Brain microvascular endothelial cell (primary cell): ENCODE measurements at regions not wholly inside any gene's neighbourhood (a gene's known extent, or its start where the extent isn't known, plus 50 kb on each side); places are given as distances from the start of the nearest gene placed in this dataset.

Source experiments
- DNase-seq: peaks from one replicate; pipeline ENCODE4 v3.0.0-alpha.2; 2020
- H3K27ac ChIP-seq: fragments of 250-450 bp; sonication (Bioruptor Pico); 2 replicates; pipeline ENCODE4 v1.5.1; 2020; ENCODE audit warnings: mild to moderate bottlenecking, moderate library complexity
- H3K27me3 ChIP-seq: fragments of 250-450 bp; sonication (Bioruptor Pico); replicated peaks from 2 replicates; pipeline ENCODE4 v1.5.1; 2020; ENCODE audit warnings: mild to moderate bottlenecking
- H3K36me3 ChIP-seq: fragments of 250-450 bp; sonication (Bioruptor Pico); replicated peaks from 2 replicates; pipeline ENCODE4 v1.5.1; 2020; ENCODE audit warnings: mild to moderate bottlenecking
- H3K4me3 ChIP-seq: 2 replicates; pipeline ENCODE4 v1.5.1; 2011; ENCODE audit warnings: low read depth, mild to moderate bottlenecking, control low read depth, low read length, moderate library complexity
- in situ Hi-C: cut with HindIII; loops from 2 replicates; pipeline ENCODE4 v1.10.0; 2017; ENCODE audit warnings: low sequenced_read_pairs, low pct_ligation_motif_present
- TF ChIP-seq, protein P1 (sequence below): IDR thresholded peaks from 2 replicates; pipeline ENCODE4 v1.5.1; 2011; ENCODE audit warnings: low read depth, mild to moderate bottlenecking, moderate library complexity, low read length, control low read depth, inconsistent platforms; ENCODE audit errors: missing control alignments

DNA sequence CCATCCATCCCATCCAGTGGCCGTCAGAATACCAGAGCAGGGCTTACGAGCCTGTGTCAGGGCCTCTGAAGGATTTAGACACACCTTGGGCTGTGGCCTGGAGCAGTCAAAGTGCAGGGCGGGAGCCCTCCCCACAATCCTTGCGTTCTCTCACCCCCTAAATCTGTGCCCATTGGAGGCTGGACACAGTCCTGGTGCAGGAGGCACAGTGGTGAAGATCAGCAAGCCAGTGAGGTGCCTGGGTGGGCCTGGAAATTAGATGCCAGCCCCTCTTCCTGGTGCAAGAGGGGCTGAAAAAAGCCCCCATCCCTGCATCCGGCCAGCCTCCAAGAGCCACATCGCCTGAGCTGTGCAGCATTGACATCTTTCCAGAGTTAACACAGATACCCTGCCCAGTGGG lies 1045.8 kb downstream of the TBC1D22A start:
- DNase-seq: no peak
- no peak overlapping the region for H3K4me3 ChIP-seq
- no peaks in the 10 kb centered on the region for H3K36me3 ChIP-seq
- in situ Hi-C loops: no loop called here
- H3K27ac ChIP-seq: no peak overlapping the region
- TF ChIP-seq, protein P1, sequence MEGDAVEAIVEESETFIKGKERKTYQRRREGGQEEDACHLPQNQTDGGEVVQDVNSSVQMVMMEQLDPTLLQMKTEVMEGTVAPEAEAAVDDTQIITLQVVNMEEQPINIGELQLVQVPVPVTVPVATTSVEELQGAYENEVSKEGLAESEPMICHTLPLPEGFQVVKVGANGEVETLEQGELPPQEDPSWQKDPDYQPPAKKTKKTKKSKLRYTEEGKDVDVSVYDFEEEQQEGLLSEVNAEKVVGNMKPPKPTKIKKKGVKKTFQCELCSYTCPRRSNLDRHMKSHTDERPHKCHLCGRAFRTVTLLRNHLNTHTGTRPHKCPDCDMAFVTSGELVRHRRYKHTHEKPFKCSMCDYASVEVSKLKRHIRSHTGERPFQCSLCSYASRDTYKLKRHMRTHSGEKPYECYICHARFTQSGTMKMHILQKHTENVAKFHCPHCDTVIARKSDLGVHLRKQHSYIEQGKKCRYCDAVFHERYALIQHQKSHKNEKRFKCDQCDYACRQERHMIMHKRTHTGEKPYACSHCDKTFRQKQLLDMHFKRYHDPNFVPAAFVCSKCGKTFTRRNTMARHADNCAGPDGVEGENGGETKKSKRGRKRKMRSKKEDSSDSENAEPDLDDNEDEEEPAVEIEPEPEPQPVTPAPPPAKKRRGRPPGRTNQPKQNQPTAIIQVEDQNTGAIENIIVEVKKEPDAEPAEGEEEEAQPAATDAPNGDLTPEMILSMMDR: no peak
- H3K27me3 ChIP-seq: no peaks in the 10 kb centered on the region

DNA sequence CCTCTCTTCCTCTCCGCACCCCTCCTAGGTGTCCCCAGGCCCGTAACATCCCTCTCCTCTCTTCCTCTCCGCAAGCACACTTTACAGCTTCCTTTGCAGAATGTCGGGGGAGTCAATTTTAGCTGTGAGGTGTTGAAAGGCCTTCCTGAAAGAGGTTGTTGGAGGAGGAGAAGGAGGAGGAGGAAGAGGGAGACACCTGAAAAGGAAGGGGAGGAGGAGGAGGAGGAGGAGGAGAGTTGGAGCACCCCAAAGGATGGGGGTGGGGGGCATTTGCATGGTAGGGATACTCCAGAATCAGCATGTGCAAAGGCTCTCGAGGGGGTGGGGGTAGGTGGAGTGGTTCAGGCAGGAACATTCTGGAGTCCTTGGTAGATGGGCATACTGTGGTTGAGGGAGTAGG lies 1045.1 kb downstream of the TBC1D22A start:
- no peaks in the 10 kb centered on the region for H3K36me3 ChIP-seq
- in situ Hi-C loops: no loop called here
- TF ChIP-seq, protein P1: no peak
- DNase-seq: no peak
- H3K27ac ChIP-seq: no peak overlapping the region
- H3K4me3 ChIP-seq: no peak overlapping the region
- no peaks in the 10 kb centered on the region for H3K27me3 ChIP-seq

DNA sequence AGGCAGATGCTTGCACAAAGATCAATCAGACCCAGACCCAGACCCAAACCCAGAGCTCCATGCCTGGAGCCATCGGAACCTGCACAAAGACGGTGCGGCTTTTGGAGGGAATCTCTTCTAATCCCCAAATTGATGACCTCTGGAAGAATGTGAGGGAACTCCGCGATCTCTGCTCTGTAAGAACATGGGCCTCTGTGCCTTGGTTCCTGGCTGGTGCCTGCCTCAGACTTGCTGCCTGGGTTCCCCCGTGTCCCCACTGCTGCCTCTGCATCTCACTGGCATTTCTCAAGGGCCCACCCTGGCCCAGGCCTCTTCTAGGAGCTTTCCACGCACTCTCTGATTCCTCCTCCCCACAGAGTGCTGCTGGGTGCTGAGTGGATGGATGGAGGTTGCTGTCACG lies 1044.4 kb downstream of the TBC1D22A start:
- no peak overlapping the region for H3K4me3 ChIP-seq
- no peaks in the 10 kb centered on the region for H3K27me3 ChIP-seq
- no peak for DNase-seq
- TF ChIP-seq, protein P1: no peak
- in situ Hi-C loops: no loop called here
- H3K36me3 ChIP-seq: no peaks in the 10 kb centered on the region
- H3K27ac ChIP-seq: no peak overlapping the region

DNA sequence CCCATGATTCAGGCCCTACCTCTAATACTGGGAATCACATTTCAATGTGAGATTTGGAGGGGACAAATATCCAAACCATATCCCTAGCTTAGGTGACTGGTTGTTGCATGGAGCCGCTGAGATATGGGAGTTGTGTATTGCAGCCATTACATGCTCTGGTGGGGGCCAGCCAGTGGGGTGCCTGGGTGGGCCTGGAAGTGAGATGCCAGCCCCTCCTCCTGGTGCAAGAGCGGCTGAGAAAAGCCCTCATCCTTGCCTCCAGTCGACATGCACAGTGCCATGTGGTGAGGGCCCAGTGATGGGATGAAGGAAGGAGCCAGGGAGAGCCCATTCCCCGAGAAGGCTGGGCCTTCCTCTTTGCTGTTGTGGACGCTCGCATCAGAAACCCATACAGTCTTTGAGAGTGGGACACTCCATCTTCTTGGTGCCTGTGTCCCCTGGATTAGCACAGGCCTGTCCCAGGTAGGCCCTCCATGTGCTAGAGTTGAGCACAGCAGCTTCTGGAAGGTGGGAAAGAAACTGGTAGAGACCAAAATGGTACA lies 1043.0 kb downstream of the TBC1D22A start:
- Histone ChIP-seq H3K36me3 (no peaks in the 10 kb centered on the region), H3K27ac (no peak overlapping the region), H3K4me3 (no peak overlapping the region), H3K27me3 (no peaks in the 10 kb centered on the region)
- DNase-seq: no peak
- TF ChIP-seq, protein P1: no peak
- in situ Hi-C loops: no loop called here

DNA sequence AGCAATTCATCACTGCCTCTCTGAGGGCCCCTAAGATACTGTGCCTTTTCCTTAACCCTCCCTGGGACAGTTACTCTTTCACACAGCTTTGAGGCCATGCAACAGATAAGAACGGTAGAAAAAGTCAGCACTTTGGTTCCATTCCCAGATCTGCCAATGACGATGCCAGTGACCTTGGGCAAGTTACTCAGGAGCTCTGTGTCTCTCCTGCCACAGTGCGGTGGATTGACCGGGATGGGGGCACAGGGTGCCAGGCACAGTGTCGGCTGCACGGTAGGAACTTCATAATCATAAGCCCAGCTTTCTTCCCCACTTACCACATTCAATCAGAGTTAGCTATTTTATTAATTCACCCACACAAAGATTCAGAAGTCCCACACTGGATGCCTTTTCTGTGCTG lies 1041.8 kb downstream of the TBC1D22A start:
- Histone ChIP-seq H3K27me3 (no peaks in the 10 kb centered on the region), H3K27ac (no peak overlapping the region), H3K4me3 (no peak overlapping the region), H3K36me3 (no peaks in the 10 kb centered on the region)
- in situ Hi-C loops: no loop called here
- no peak for DNase-seq
- TF ChIP-seq, protein P1: no peak

DNA sequence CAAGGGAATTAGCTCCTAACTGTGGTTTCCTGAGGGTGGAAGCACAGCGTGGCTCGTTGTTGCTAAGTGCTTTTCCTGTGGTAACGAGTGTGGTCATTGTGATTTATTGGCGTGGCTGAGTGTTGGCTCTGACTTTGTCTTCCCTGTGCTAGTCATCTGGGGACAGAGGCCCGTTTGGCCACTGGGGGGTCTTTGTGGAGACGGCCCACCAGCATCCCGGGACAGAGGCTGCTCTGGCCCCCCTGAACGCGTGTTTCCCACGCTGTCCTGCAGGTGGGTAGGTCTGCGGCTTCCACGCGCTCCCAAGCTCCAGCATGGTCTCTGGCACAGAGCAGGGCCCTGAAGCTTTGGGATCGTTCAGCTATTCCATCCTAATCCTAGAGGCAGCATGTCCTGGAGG lies 1040.0 kb downstream of the TBC1D22A start:
- DNase-seq: no peak
- TF ChIP-seq, protein P1: no peak
- H3K4me3 ChIP-seq: no peak overlapping the region
- H3K27ac ChIP-seq: no peak overlapping the region
- no peaks in the 10 kb centered on the region for H3K36me3 ChIP-seq
- H3K27me3 ChIP-seq: no peaks in the 10 kb centered on the region
- in situ Hi-C loops: no loop called here
